ENCODE measurements at regions not wholly inside any gene's neighbourhood (a gene's known extent, or its start where the extent isn't known, plus 50 kb on each side); places are given as distances from the start of the nearest gene placed in this dataset.

GRCh38 chr21:35106246-35106835 lies 57.2 kb upstream of the RUNX1 start:
- no peak for TF ChIP-seq CTCF (IDR thresholded peaks at IDR 0.05)
- no peak for TF ChIP-seq POLR2A (IDR thresholded peaks at IDR 0.05)
